ENCODE measurements at regions not wholly inside any gene's neighbourhood (a gene's known extent, or its start where the extent isn't known, plus 50 kb on each side); places are given as distances from the start of the nearest gene placed in this dataset.

GRCh38 chr4:4776335-4776734, 83.1 kb upstream of the MSX1 start:
- H3K4me3 ChIP-seq (ENCODE audit: low read length in 2 of 2), result no peak overlapping the region
- no peak overlapping the region for H3K18ac ChIP-seq (ENCODE audit: low read length)
- no peak overlapping the region for H2AFZ ChIP-seq (ENCODE audit: low read length)
- H3K27ac ChIP-seq (replicated peaks; ENCODE audit: low read length), result no peak overlapping the region
- no peaks in the 10 kb centered on the region for H3K4me1 ChIP-seq (ENCODE audit: control insufficient read depth in 2 of 2, insufficient read depth in 1 of 2, low read depth in 1 of 2, low read length in 2 of 2)
- no peak overlapping the region for H2BK12ac ChIP-seq (ENCODE audit: low read length)
- no peak overlapping the region for H3K23ac ChIP-seq (ENCODE audit: low read depth, low read length, poor library complexity)
- H3K27me3 ChIP-seq (ENCODE audit: control insufficient read depth in 3 of 3, insufficient read depth in 3 of 3, low read depth in 1 of 3, low read length in 3 of 3), result peaks cover 0 to 2% (median 0%) of the 10 kb centered on the region in 3 experiments
- H3K36me3 ChIP-seq (replicated peaks in 1 of 2; ENCODE audit: control insufficient read depth in 2 of 2, insufficient read depth in 2 of 2, low read length in 2 of 2), result no peaks in the 10 kb centered on the region
- H2BK15ac ChIP-seq (ENCODE audit: low read length), result no peak overlapping the region
- H2BK5ac ChIP-seq (ENCODE audit: low read length), result no peak overlapping the region
- H3K14ac ChIP-seq (ENCODE audit: low read length), result no peak overlapping the region
- no peak overlapping the region for H3K4ac ChIP-seq (ENCODE audit: low read length)
- H3K79me1 ChIP-seq (ENCODE audit: low read depth, low read length), result no peaks in the 10 kb centered on the region
- no peak for DNase-seq (ENCODE audit: low spot score)
- H3K9me3 ChIP-seq (replicated peaks in 1 of 2; ENCODE audit: control insufficient read depth in 2 of 2, insufficient read depth in 1 of 2, low read depth in 1 of 2, low read length in 2 of 2), result no peaks in the 10 kb centered on the region
- no peak overlapping the region for H2BK120ac ChIP-seq (ENCODE audit: low read depth, low read length)
- no peak overlapping the region for H2AK5ac ChIP-seq (ENCODE audit: low read depth, low read length)
- H3K4me2 ChIP-seq (ENCODE audit: insufficient read depth, low read length, poor library complexity, severe bottlenecking), result no peak overlapping the region
- H4K8ac ChIP-seq (ENCODE audit: low read depth, low read length), result no peak overlapping the region
- no peak overlapping the region for H4K91ac ChIP-seq (ENCODE audit: low read depth, low read length, poor library complexity)
- WGBS, 2 donors (ENCODE audit: extremely low coverage in 2 of 2, insufficient read length in 2 of 2, insufficient replicate concordance in 1 of 2), result no CpG with 5 or more reads among the region's 9 CpGs
- no peak overlapping the region for H3K9ac ChIP-seq (ENCODE audit: low read depth, low read length, poor library complexity)

- H3K4me3 ChIP-seq (ENCODE audit: low read length in 2 of 2), result no peak overlapping the region
- H3K27ac ChIP-seq (replicated peaks; ENCODE audit: low read length), result no peak overlapping the region
- H3K9ac ChIP-seq (ENCODE audit: low read depth, low read length, poor library complexity), result no peak overlapping the region
- peaks cover 0 to 1% (median 0%) of the 10 kb centered on the region in 3 experiments for H3K27me3 ChIP-seq (ENCODE audit: control insufficient read depth in 3 of 3, insufficient read depth in 3 of 3, low read depth in 1 of 3, low read length in 3 of 3)
- WGBS, 2 donors (ENCODE audit: extremely low coverage in 2 of 2, insufficient read length in 2 of 2, insufficient replicate concordance in 1 of 2), result no CpG with 5 or more reads among the region's 10 CpGs
- H3K14ac ChIP-seq (ENCODE audit: low read length), result peak overlapping the region; percentile 27
- no peak overlapping the region for H2BK15ac ChIP-seq (ENCODE audit: low read length)
- no peak overlapping the region for H3K4ac ChIP-seq (ENCODE audit: low read length)
- no peak overlapping the region for H2AK5ac ChIP-seq (ENCODE audit: low read depth, low read length)
- no peak overlapping the region for H4K8ac ChIP-seq (ENCODE audit: low read depth, low read length)
- H2BK120ac ChIP-seq (ENCODE audit: low read depth, low read length), result no peak overlapping the region
- no peaks in the 10 kb centered on the region for H3K4me1 ChIP-seq (ENCODE audit: control insufficient read depth in 2 of 2, insufficient read depth in 1 of 2, low read depth in 1 of 2, low read length in 2 of 2)
- no peaks in the 10 kb centered on the region for H3K9me3 ChIP-seq (replicated peaks in 1 of 2; ENCODE audit: control insufficient read depth in 2 of 2, insufficient read depth in 1 of 2, low read depth in 1 of 2, low read length in 2 of 2)
- no peak overlapping the region for H3K4me2 ChIP-seq (ENCODE audit: insufficient read depth, low read length, poor library complexity, severe bottlenecking)
- H3K18ac ChIP-seq (ENCODE audit: low read length), result no peak overlapping the region
- H3K79me1 ChIP-seq (ENCODE audit: low read depth, low read length), result no peaks in the 10 kb centered on the region
- no peaks in the 10 kb centered on the region for H3K36me3 ChIP-seq (replicated peaks in 1 of 2; ENCODE audit: control insufficient read depth in 2 of 2, insufficient read depth in 2 of 2, low read length in 2 of 2)
- H2AFZ ChIP-seq (ENCODE audit: low read length), result no peak overlapping the region
- H2BK12ac ChIP-seq (ENCODE audit: low read length), result no peak overlapping the region
- no peak for DNase-seq (ENCODE audit: low spot score)
- H4K91ac ChIP-seq (ENCODE audit: low read depth, low read length, poor library complexity), result no peak overlapping the region
- H2BK5ac ChIP-seq (ENCODE audit: low read length), result no peak overlapping the region
- H3K23ac ChIP-seq (ENCODE audit: low read depth, low read length, poor library complexity), result no peak overlapping the region
Observed at GRCh38 chr4:4775493-4776004, 83.9 kb upstream of the MSX1 start.

GRCh38 chr4:4772534-4772933, 86.9 kb upstream of the MSX1 start:
- Histone ChIP-seq H3K4me2 (ENCODE audit: insufficient read depth, low read length, poor library complexity, severe bottlenecking) (no peak overlapping the region), H3K18ac (ENCODE audit: low read length) (no peak overlapping the region), H3K36me3 (replicated peaks in 1 of 2; ENCODE audit: control insufficient read depth in 2 of 2, insufficient read depth in 2 of 2, low read length in 2 of 2) (peaks cover 0 to 1% of the 10 kb centered on the region in 2 donors), H3K4me3 (ENCODE audit: low read length in 2 of 2) (no peak overlapping the region), H4K91ac (ENCODE audit: low read depth, low read length, poor library complexity) (no peak overlapping the region), H3K27ac (replicated peaks; ENCODE audit: low read length) (no peak overlapping the region), H3K79me1 (ENCODE audit: low read depth, low read length) (no peaks in the 10 kb centered on the region), H4K8ac (ENCODE audit: low read depth, low read length) (no peak overlapping the region), H2AK5ac (ENCODE audit: low read depth, low read length) (no peak overlapping the region), H3K23ac (ENCODE audit: low read depth, low read length, poor library complexity) (no peak overlapping the region), H3K27me3 (ENCODE audit: control insufficient read depth in 3 of 3, insufficient read depth in 3 of 3, low read depth in 1 of 3, low read length in 3 of 3) (no peaks in the 10 kb centered on the region), H2BK15ac (ENCODE audit: low read length) (no peak overlapping the region), H3K9ac (ENCODE audit: low read depth, low read length, poor library complexity) (no peak overlapping the region), H2AFZ (ENCODE audit: low read length) (no peak overlapping the region), H3K9me3 (replicated peaks in 1 of 2; ENCODE audit: control insufficient read depth in 2 of 2, insufficient read depth in 1 of 2, low read depth in 1 of 2, low read length in 2 of 2) (no peaks in the 10 kb centered on the region), H3K4me1 (ENCODE audit: control insufficient read depth in 2 of 2, insufficient read depth in 1 of 2, low read depth in 1 of 2, low read length in 2 of 2) (no peaks in the 10 kb centered on the region), H3K14ac (ENCODE audit: low read length) (no peak overlapping the region), H3K4ac (ENCODE audit: low read length) (no peak overlapping the region), H2BK12ac (ENCODE audit: low read length) (no peak overlapping the region), H2BK5ac (ENCODE audit: low read length) (no peak overlapping the region), H2BK120ac (ENCODE audit: low read depth, low read length) (no peak overlapping the region)
- no CpG with 5 or more reads among the region's 6 CpGs for WGBS, 2 donors (ENCODE audit: extremely low coverage in 2 of 2, insufficient read length in 2 of 2, insufficient replicate concordance in 1 of 2)
- DNase-seq (ENCODE audit: low spot score), result no peak

- Histone ChIP-seq H2BK12ac (ENCODE audit: low read length) (no peak overlapping the region), H4K91ac (ENCODE audit: low read depth, low read length, poor library complexity) (no peak overlapping the region), H3K4me2 (ENCODE audit: insufficient read depth, low read length, poor library complexity, severe bottlenecking) (no peak overlapping the region), H3K27me3 (ENCODE audit: control insufficient read depth in 3 of 3, insufficient read depth in 3 of 3, low read depth in 1 of 3, low read length in 3 of 3) (no peaks in the 10 kb centered on the region), H3K9me3 (replicated peaks in 1 of 2; ENCODE audit: control insufficient read depth in 2 of 2, insufficient read depth in 1 of 2, low read depth in 1 of 2, low read length in 2 of 2) (no peaks in the 10 kb centered on the region), H3K36me3 (replicated peaks in 1 of 2; ENCODE audit: control insufficient read depth in 2 of 2, insufficient read depth in 2 of 2, low read length in 2 of 2) (peaks cover 0 to 1% of the 10 kb centered on the region in 2 donors), H2AK5ac (ENCODE audit: low read depth, low read length) (no peak overlapping the region), H2BK15ac (ENCODE audit: low read length) (no peak overlapping the region), H2BK120ac (ENCODE audit: low read depth, low read length) (no peak overlapping the region), H2BK5ac (ENCODE audit: low read length) (no peak overlapping the region), H3K9ac (ENCODE audit: low read depth, low read length, poor library complexity) (no peak overlapping the region), H2AFZ (ENCODE audit: low read length) (no peak overlapping the region), H3K23ac (ENCODE audit: low read depth, low read length, poor library complexity) (no peak overlapping the region), H3K4ac (ENCODE audit: low read length) (no peak overlapping the region), H3K4me3 (ENCODE audit: low read length in 2 of 2) (no peak overlapping the region), H3K14ac (ENCODE audit: low read length) (no peak overlapping the region), H3K18ac (ENCODE audit: low read length) (no peak overlapping the region), H3K27ac (replicated peaks; ENCODE audit: low read length) (no peak overlapping the region), H3K79me1 (ENCODE audit: low read depth, low read length) (no peaks in the 10 kb centered on the region), H3K4me1 (ENCODE audit: control insufficient read depth in 2 of 2, insufficient read depth in 1 of 2, low read depth in 1 of 2, low read length in 2 of 2) (no peaks in the 10 kb centered on the region), H4K8ac (ENCODE audit: low read depth, low read length) (no peak overlapping the region)
- no CpG with 5 or more reads among the region's 5 CpGs for WGBS, 2 donors (ENCODE audit: extremely low coverage in 2 of 2, insufficient read length in 2 of 2, insufficient replicate concordance in 1 of 2)
- no peak for DNase-seq (ENCODE audit: low spot score)
Observed at GRCh38 chr4:4771160-4771559, 88.3 kb upstream of the MSX1 start.
